GM23248 (cell line): ENCODE measurements at regions not wholly inside any gene's neighbourhood (a gene's known extent, or its start where the extent isn't known, plus 50 kb on each side); places are given as distances from the start of the nearest gene placed in this dataset.

ENCODE experiments used
- EZH2 ChIP-seq: fragments of 200-600 bp; sonication (generic); IDR thresholded peaks from 2 replicates; pipeline ENCODE4 v1.6.1; 2018; ENCODE audit warnings: antibody characterized with exemption, mild to moderate bottlenecking; ENCODE audit not compliant: insufficient read depth, poor library complexity, severe bottlenecking
- EZH2phosphoT487 ChIP-seq: fragments of 200-600 bp; sonication (generic); IDR thresholded peaks from 2 replicates; pipeline ENCODE4 v1.6.1; 2018; ENCODE audit warnings: antibody characterized with exemption, moderate library complexity, mild to moderate bottlenecking, low read depth; ENCODE audit not compliant: insufficient read depth

DNA sequence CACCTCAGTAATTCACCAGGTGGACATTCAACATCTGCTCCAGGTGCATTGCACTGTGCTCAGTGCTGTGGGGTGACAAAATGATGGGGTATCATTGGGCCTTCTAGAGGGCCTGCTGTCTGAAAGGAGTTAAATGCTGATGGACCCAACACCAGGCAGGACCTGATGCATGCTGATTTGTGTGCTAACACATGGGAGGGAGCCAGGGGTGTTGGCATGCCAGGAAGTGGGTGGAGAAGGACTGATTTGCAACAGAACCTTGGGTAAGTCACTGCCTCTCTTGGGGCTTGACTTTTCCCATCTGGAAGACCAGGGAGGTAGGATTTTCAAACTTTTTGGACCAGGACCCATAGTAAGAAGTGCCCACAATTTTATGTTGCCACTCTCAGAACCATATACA, 57.9 kb upstream of the CXCR4 start:
- TF ChIP-seq EZH2, result no peak
- no peak for TF ChIP-seq EZH2phosphoT487
